HG02938 (cell line): ENCODE measurements at regions not wholly inside any gene's neighbourhood (a gene's known extent, or its start where the extent isn't known, plus 50 kb on each side); places are given as distances from the start of the nearest gene placed in this dataset.

ENCODE experiments used
- ATAC-seq: cut with Tn5 transposase; IDR thresholded peaks from one replicate; pipeline ENCODE4 v1.9.1; 2021; ENCODE audit warnings: mild to moderate bottlenecking, moderate library complexity; ENCODE audit not compliant: unreplicated experiment

DNA sequence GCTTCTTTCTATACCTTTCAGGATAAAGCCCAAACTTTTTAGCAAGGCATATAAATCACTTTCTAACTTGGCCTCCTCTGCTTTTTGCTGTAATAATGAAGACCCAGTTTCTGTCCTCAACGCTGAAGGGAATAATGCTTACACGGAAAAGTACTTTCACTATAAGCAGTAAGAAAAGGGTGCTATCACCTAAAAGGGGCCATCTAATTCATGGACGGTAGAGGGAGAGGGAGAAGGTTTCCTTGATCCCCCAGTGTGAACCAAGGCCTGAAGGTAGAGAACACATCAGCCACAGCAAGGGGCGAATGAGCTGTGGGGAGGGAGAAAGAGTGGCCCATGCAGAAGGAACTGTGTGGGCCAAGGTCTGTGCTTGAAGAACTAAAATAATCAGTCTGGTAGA is 417.7 kb upstream of the CLINT1 start:
- no peak for ATAC-seq

DNA sequence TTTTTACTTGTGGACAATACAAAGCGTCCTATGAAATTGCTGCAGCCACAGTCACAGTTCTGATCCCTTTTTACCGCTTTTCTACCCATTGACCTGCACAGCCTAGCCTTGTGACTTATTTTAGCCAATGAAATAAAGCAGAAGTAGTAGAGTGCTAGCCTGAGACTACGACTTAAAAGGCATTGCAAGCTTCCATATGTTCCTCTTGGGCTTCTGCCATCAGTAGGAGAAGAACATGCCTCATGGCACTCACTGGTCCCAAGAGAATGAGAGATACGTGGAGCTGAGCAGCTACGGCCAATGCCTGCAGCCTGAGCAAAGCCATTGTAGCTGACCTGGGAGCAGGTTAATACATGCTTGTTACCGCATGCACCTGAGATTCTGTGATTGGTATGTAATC is 416.6 kb upstream of the CLINT1 start:
- no peak for ATAC-seq

DNA sequence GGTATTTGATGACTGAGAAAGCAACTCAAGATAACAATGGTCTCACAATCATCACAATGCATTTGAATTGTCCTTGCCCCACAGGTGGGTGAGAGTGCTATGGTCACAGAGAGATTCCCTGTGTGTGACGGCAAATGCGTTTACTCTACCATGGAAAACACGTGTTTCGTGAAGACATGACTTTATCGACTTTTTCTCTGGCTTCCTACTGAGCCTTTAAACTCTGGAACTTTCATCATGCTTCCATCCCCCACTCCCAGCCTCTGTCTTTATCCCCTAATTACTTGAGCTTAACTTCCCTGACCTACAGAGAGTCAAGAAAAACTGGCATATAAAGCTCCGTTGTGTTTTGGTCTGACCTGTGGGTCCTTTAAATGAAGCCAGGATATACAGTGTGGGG is 414.1 kb upstream of the CLINT1 start:
- ATAC-seq, result no peak

GRCh38 chr5:158272409-158272808 is 413.5 kb upstream of the CLINT1 start:
- no peak for ATAC-seq

DNA sequence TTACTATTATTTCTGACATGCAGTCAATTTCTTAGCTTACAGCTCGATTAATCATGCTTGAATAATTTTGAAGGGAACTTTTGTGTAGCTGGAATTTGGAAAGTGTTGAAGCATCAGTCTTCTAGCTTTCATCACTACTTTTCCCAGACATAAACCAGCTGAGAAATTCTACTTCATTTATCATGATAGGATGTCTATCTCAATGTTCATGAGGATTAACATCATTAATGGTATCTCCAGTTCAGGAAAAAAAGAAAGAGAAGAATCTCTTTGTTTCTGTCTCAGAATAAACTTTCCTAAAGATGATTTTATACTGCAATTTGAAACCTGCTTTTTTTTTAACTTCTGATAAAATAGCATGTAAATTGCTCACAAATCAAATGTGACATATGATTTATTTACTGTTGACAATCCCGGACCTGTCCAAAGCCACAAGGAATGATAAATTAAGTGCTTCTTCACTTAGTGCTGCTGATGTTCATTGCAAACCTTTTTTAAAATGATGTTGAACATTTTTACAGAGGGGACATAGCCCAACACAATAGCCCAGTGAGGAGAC is 412.1 kb upstream of the CLINT1 start:
- ATAC-seq, result no peak

DNA sequence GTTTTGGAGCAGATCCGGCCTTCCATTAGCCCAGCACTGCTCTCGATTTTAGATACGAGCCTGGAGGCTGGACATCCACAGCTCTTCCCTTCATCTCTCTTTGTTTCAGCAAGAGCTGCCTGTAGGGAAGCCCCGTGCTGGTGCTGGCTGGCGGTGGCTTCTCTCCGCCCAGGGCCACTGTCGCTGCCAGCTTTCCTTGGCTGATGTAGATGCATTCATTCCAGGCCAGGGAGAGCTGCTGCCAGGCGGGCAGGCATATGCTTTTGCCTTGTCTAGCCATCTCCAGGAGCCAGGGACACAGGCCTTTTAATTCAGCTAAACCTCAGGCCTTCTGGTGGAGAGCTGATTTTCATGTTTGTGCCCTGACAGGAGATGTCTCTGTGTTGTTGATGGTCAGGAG is 409.3 kb upstream of the CLINT1 start:
- no peak for ATAC-seq

- no peak for ATAC-seq
These were observed 408.3 kb upstream of the CLINT1 start for GRCh38 chr5:158267228-158267627.

- no peak for ATAC-seq
These were observed 407.2 kb upstream of the CLINT1 start for GRCh38 chr5:158265931-158266700.

DNA sequence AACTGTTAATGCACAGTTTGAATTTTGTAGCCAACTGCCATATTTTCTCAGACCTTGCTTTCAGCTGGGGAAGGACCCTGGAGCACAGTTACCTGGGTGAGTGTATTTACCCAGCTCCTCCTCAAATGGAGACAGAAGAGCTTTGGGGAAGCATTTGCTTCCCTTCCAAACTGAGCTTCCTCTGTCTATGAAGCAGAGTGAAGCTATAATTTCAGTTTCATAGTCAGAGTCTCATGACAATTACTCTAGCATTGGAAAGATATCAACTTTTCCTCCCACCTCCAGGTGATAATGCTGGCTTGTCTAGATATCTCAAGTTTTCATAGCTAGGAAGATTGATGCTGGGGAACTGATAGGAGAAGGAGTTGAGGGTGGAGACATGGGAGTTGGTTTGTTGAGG is 406.4 kb upstream of the CLINT1 start:
- ATAC-seq, result no peak

GRCh38 chr5:158264264-158264663 is 405.3 kb upstream of the CLINT1 start:
- ATAC-seq, result no peak

DNA sequence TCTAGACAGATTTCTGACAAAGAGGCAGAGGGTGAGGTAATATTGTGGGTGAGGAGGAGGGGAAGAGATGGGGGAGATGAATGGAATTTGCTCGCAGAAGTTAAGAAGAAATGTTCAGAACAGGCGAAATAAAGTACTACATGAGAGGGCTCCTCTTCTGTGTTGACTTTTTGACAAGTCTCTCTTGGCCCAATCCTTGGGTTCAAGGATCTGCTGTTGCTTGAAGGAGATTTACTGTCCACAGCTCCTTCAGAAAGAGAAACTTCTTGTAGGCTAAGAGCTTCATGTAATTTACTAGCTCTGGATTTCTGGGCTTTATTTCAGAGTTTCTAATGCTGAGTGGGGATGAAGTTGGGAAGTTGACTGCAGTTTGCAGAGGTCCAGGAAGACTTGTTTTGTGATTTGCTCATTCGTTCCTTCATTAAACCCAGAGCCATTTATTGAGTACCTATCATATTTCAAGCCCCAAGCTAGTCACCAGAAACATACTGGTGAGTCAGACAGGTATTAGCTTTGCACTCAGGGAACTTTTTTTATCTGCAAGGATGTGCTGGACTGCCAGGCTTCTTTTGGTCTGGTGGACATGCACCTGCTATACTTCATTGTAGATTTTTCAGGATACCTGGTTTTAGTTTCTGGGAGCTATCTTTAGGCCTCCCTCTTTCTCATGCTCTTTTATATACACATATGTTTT is 402.9 kb upstream of the CLINT1 start:
- ATAC-seq, result no peak

DNA sequence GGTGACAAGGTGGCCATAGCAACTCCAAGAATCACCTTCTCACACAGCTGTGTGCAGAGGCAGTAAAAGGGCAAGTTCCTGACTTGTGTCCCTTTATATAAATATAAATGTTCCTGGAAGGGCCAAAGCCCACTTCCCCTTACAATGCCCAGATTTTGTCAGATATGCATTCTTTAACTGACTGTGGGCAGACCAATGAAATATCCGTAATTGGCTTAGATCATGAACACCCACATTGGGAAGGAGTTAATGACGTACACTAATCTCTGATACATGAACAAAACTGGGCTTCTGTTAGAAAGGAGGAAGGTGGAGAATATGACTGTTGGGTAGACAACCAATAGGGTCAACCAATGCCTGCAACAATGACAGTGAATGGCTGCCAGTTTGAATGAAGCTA is 397.2 kb upstream of the CLINT1 start:
- ATAC-seq, result no peak

DNA sequence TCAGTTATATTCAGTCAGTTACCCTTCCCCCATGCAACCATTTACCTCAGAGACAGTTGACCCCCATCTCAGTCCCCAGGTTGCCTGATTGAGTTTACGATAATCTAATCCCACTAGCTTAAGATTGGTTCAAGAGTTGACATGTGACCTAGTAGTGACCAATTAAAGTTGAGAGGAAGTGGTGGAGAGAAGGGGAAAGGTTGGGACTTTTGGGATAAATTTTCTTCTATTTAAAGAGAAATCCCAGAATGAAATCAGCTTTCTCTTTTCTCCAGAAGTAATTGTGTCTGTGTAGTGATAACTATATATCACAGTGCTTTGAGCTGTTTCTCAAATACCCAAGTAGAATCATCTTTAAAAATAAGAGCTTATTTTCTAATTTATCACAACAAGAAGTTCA is 396.7 kb upstream of the CLINT1 start:
- ATAC-seq, result no peak

DNA sequence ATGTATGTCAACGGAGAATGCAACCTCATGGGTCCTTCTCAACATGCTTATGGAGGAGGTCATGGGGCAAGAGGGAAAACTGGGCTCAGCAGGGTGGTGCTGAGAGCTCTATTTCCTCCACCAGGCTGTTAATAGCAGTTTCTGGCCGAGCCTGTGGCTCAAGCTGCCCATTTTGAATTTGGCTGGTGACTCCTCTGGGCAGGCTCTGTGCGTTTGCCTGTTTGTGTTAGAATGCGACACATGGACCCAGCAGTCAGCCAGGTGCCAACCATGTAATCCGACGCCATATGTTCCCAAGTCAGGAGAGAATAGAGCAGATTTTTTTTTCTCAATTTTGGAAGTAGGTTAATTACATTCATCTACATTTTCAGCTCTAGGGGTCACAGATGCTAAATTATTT is 387.7 kb upstream of the CLINT1 start:
- no peak for ATAC-seq

- no peak for ATAC-seq
These were observed 386.6 kb upstream of the CLINT1 start for GRCh38 chr5:158245513-158245912.

- no peak for ATAC-seq
These were observed 385.9 kb upstream of the CLINT1 start for GRCh38 chr5:158244882-158245281.

DNA sequence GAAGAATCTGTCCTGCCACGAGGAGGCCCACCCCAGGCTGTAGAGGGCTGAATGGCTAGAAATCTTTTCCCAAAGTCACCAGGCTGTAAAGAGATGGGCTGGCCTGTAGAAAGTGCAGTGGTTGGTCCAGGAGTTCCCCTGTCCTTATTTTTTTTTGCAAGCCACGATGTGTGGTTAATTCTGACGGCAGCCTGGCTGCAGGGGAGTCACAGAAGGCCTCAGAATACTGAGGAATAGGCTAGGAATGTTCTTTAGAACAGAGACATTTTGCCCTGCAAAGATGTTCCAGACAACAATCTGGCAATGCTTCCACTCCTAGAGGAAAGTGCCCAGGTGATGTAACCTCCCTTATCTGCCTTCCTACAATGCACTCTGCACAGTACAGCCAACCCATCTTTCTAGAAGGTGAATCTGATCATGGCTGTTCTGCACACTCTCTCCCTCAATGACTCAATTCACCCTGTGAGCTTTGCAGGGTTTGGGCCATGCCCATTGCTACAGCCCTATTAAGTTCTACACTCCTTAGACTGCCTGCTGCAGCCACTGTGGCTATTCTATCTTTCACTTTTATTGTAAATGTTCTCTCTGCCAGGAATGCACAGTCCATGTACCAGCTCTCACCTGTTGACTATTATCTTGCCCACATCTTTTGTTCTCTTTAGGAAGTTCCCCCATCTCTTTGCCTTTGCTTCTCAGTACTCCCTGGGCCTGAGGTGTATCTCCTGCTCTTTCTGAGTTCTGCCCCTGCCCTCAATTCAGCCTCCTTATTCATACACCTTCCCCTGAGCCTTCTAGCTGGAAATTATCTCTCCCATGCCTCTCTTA is 377.8 kb upstream of the CLINT1 start:
- ATAC-seq, result no peak

- ATAC-seq, result no peak
These were observed 376.2 kb upstream of the CLINT1 start for GRCh38 chr5:158235159-158235547.

- no peak for ATAC-seq
These were observed 375.6 kb upstream of the CLINT1 start for GRCh38 chr5:158234323-158235158.

DNA sequence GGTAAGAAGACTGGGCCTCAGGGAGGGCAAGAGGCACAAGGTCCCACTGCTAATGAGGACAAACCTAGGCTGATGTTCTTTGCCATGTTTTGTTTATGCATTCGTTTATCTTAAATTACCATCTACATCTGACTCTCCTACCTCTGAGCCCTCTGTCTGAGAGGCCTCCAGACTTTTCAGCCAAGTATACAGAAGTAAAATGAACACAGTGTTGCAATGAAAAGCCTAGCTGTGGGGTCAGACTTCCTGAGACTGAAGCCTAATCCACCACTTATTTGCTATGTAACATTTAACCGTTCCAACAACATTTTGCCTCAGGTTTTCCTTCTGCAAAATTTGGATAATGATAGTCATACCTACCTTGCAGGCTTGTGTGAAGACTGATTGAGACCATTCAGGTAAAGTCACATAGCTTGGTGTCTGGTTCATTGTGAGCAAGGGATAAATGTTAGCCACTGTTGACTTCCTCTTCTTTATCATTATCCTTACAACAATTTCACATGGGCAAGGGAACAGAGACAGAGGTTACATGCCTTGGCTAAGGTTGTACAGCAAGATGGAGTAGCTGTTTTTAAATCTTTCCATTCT is 374.9 kb upstream of the CLINT1 start:
- no peak for ATAC-seq
